HG02885 (cell line): ENCODE measurements at regions not wholly inside any gene's neighbourhood (a gene's known extent, or its start where the extent isn't known, plus 50 kb on each side); places are given as distances from the start of the nearest gene placed in this dataset.
"Not testable (repeated sequence)": the region's sequence is repeated elsewhere in the genome, so short reads cannot be mapped to it uniquely, and the experiment has no call there.

Source experiments
- ATAC-seq: cut with Tn5 transposase; IDR thresholded peaks from one replicate; pipeline ENCODE4 v1.9.1; 2021; ENCODE audit warnings: mild to moderate bottlenecking; ENCODE audit not compliant: unreplicated experiment, poor library complexity

- no peak for ATAC-seq
Observed at GRCh38 chr12:115311875-115312274, 627.9 kb upstream of the TBX3 start.

GRCh38 chr12:115308918-115309317, 624.9 kb upstream of the TBX3 start:
- ATAC-seq, result no peak

- no peak for ATAC-seq
Observed at GRCh38 chr12:115306380-115306779, 622.4 kb upstream of the TBX3 start.

- no peak for ATAC-seq
Observed at GRCh38 chr12:115305867-115306266, 621.9 kb upstream of the TBX3 start.

DNA sequence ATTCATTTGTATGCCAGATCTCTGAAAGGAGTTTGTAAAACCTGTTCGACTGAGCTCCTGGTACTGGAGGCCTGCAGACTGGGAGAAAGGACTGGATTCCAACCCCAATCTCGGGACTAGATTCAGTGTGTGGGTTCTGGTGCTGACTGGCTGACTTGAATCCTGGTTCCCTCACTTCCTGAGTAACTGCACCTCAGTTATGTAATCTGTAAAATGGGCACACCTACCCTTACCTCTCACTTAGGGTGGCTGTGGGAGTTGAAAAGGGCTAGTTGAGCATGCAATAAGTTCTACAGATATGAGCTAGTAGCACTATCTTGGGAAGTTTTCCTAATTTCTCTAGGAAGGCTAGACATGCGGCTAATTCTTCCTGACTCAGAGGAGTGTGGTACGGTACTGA, 621.3 kb upstream of the TBX3 start:
- ATAC-seq, result no peak

DNA sequence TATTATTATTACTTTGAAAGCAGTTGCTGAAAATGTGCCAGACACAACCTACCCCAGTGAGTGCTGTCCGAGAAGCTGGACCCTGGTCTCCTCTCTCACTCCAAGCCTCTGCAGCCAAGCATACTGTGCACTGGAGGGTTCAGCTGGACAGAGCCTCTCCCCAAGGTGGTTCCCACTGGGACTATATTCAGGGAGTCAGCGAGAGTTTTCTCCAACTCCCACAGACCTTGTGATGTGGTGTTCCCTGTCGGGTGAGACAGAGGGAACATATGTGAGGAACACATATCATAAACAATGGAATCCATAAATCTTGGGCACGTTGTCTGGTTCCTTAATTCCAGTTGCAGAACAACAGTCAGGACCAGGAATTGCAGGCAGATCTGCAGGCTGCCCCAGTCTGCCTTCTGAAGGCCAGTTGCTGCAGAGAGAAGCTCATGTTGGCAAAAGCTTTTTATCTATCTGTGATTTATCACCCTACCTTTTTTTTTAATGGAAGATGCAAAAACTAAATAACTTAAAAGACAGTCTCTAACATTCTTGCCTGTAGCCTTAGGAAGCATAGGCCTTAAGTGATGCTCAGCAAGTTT, 619.8 kb upstream of the TBX3 start:
- no peak for ATAC-seq

- no peak for ATAC-seq
Observed at GRCh38 chr12:115297445-115297844, 613.5 kb upstream of the TBX3 start.

DNA sequence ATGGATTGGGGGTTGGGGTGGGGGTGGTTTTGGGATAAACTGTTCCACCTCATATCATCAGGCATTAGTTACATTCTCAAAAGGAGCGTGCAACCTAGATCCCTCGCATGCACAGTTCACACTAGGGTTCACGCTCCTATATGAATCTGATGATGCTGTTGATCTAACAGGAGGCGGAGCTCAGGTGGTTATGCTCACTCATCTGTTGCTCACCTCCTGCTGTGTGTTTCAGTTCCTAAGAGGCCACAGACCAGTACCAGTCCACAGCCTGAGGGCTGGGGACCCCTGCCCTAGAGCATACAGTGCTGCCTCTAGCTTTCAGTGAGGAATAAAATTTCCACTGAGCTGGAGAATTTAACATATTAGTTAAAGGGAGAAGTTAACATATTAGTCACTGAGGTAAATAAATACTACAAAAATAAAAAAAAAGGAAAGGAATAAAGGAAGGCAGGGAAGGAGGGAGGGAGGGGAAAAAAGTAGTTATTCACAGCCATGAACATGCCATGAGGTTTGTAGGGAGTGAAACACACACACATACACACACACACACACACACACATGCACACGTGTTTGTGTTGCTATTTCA, 612.7 kb upstream of the TBX3 start:
- no peak for ATAC-seq

- ATAC-seq, result no peak
Observed at GRCh38 chr12:115295886-115296285, 611.9 kb upstream of the TBX3 start.

- ATAC-seq, result no peak
Observed at GRCh38 chr12:115294453-115295133, 610.6 kb upstream of the TBX3 start.

GRCh38 chr12:115285429-115285828, 601.5 kb upstream of the TBX3 start:
- not testable (repeated sequence) for ATAC-seq

- no peak for ATAC-seq
Observed at GRCh38 chr12:115273456-115273855, 589.5 kb upstream of the TBX3 start.

GRCh38 chr12:115268451-115268850, 584.5 kb upstream of the TBX3 start:
- no peak for ATAC-seq

GRCh38 chr12:115267891-115268290, 583.9 kb upstream of the TBX3 start:
- no peak for ATAC-seq

- no peak for ATAC-seq
Observed at GRCh38 chr12:115267464-115267863, 583.5 kb upstream of the TBX3 start.

GRCh38 chr12:115264605-115265004, 580.6 kb upstream of the TBX3 start:
- no peak for ATAC-seq

- ATAC-seq, result no peak
Observed at GRCh38 chr12:115261691-115262398, 577.9 kb upstream of the TBX3 start.

- no peak for ATAC-seq
Observed at GRCh38 chr12:115260762-115261675, 577.0 kb upstream of the TBX3 start.

GRCh38 chr12:115259968-115260747, 576.2 kb upstream of the TBX3 start:
- ATAC-seq, result no peak

GRCh38 chr12:115257791-115258190, 573.8 kb upstream of the TBX3 start:
- no peak for ATAC-seq
